Inflammatory macrophage treated with lipopolysaccharide for 1 hour (primary cell): ENCODE measurements at regions not wholly inside any gene's neighbourhood (a gene's known extent, or its start where the extent isn't known, plus 50 kb on each side); places are given as distances from the start of the nearest gene placed in this dataset.
A peak's percentile ranks its signal among the peaks of the same experiment; 100 is the strongest.

Experiments used
- DNase-seq, 2 donors: peaks; one replicate each; pipeline ENCODE4 v3.0.0-alpha.2; 2020 to 2022

DNA sequence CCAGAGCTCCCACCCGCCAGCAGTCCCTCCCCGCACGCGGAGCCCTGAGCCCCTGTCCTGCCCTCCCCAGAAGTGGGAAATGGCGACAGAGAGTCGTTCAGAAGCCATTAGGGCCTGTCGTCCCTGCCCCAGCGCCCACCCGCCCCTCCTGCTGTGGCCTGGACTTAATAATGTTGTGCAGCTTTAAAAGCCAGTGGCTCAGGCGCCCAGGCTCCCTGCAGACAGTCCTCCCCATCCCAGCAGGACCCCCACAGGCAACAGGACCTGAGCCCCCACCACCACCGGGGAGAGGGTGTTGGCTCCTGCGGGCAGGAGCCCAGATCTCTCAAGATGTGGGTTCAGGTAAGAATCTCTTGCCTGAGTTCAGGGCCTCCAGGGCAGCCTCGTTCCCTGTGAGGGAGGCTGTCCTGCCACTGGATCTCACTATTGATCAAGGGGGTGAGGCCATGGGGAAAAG is 125.3 kb upstream of the RUNX3 start:
- no peak for DNase-seq

DNA sequence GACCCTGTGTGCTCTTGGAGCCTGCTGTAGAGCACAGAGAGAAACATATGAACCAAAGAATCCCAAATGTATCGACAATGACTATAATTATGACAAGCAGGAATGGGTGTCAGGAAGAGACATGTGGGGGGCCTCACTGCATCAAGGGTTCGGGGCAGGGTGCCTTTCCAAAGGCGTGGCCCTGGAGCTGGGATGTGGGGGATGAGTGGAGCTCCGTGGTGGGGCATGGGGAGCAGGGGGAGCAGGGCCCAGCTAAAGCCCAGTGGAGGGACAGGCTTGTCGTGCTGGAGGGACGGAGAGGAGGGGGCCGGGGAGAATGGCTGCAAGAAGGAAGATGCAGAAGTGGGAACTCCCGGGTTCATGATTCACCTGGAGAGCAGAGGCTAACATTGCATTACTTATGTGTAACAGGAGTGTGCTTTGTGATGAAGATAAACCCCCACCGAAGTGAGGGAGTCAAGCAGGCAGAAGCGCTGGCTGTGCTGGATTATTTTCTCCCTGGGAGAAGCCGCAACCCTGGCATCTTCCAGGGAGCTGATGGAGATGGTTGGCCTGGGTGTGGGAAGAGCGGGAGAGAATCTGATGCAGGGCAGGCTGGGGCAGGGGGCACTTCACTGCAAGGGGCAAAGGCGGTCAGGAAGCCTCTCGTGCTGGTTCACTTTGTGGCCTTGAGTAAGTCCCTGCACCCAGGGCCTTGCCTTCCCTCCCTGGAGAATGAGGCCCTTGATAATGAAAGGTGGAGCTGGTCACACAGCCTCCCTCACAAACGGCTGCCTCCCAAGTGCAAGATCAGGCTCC is 124.6 kb upstream of the RUNX3 start:
- DNase-seq, result peak in 1 of 2 donors; percentile 16

DNA sequence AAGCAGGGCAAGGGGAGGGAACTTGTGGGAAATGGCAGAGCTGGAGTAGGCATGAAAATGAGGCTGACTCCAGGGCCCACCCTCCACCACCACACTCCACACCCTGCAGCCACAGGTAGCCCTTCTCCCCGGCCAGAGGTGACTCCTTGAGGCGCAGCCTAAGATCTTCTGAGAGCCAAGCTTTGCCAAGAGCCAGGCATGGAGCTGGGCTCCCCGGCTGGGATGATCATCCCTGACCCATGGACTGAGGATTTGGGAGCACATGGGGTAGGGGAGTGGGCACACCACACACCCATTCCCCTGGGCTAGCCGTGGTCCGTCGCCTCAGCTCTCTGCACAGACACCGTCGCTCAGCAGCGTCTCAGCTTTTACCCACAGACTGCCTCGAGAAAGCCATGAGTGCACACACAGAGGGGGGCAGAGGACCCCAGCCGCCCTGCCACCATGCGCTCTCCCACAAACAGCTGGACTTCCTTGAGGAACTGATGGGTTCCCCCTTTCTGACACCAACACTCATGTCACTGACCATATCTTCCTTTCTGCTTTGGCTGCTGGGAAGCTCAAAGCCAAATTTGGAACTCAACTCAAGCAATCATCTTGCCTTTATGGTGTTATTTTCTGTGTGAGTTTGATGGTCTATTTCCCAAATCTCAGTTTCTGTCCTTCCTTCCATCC is 123.6 kb upstream of the RUNX3 start:
- no peak for DNase-seq

DNA sequence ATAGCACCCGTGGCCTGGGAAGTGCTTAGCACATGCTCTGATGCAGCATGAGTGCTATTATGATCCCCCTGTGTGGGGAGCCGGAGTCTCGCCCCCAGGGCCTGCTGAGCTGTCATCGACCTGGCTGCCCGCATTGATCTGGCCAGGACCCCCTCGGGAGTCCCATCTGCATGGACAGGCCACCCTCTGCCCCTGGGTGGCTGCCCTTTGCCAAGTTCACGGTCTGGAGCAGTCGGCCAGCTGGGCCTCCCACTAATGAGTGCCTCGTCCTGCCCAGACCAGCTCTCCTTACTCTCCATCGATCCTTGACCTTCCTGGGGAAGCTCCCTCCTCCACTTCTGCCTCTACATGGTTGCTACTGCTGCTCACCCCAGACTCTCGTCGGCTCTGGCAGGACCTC is 121.8 kb upstream of the RUNX3 start:
- DNase-seq, result no peak

DNA sequence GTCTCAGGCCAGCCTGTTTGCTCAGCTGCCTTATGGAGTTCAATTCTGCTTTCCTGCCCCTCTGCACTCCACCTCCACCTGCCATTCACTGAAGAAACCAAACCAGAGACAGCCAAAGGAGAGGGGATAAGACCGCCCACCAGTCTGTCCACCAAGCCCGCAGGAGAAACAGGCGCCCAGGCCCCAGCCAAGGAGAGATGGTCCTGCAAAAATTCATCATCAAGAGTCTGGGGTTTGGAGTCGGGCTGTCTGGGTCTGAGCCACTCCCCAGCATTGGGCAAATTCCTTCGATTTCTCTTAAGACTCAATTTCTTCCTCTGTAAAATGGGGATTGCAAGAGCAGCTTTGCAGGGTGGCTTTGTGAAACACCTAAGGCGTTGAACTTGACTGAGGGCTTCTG is 121.4 kb upstream of the RUNX3 start:
- DNase-seq, result no peak

DNA sequence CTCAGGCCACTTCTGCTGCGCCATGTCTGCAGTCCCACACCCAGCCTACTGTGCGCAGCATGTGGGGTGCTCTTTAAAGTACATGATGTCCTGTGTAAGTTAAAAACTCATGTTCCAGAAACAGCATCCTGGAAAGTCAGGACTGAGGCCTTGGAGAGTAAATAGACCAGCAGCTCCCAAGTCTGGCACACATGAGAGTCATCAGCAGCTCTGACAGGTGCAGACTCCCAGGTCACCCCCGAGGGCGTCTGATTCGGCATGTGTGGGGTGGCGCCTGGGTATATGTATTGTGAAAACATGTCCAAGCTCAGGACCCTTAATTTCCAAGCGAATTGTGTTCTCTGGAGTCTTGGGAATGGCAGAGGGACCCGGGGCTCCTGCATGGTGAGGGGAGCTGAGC is 120.1 kb upstream of the RUNX3 start:
- DNase-seq, result no peak

DNA sequence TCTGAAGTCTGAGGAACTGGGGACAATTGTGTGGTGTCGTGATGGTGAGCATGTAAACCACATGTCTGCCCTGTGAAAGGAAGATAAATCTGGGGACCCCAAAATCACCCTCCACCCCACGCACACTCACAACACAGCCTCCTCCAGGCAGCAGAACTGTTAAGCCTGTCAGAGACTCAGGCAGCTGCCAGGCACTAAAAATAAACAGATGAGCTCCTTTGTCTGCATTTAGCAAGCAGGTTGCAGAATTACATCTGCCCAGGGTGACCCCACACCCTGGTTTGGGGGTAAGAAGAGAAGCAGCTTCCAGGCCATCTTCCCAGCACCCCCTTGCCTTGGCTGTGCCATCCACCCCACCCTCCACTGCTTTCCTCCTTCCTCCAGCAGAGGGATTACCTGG is 119.1 kb upstream of the RUNX3 start:
- no peak for DNase-seq

DNA sequence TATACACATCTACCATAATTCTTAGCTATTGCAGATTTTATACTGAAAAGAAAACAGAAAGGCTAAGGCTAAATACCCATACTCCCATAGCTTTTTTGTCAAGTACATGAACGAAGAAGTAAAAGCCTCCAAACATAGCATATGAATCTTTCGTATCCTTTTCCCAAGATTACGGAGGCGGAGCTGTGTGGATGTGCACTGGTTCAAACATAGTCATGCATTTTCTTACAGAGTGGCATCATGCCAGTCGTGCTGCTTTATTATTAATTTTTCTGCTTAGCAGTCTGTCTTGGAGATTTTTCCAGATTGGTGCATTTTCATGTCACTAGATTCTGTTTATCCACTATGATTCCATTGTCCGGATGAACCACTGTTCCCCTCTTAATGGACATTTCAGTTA is 118.7 kb upstream of the RUNX3 start:
- no peak for DNase-seq

DNA sequence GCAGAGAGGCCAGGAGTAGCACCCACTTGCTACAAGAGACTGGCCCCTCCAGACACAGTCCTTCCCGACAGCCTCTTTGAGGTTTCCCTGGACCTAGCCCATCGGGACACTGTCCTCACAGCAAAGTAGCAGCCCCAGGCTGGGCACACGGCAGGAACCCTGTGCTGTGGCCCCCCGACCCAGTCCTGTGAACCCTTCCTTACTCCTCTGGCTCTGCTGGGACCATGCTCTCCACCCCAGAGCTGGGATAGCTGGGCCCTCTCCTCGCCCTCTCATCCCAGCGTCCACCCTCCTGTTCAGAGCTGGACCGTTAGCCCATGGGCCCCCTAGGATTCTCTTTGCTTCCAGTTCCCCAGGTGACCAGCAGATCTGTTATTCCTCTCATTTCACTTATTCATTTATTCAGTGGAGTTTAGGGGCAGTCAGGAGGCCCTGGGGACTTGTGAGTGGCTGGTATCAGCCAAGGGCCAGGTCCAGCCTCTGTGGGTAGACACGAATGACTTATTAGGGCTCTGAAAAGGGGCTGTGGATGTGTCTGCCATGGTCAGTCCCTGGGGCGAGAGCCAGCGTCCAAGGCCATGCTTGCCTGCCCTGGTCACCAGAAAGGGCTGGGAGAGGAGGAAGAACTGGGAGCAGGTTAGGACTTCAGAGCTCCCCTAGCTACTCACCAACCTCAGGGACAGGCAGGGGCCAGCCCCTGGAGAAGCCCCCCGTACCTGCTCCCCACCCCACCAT is 117.6 kb upstream of the RUNX3 start:
- DNase-seq, result no peak

DNA sequence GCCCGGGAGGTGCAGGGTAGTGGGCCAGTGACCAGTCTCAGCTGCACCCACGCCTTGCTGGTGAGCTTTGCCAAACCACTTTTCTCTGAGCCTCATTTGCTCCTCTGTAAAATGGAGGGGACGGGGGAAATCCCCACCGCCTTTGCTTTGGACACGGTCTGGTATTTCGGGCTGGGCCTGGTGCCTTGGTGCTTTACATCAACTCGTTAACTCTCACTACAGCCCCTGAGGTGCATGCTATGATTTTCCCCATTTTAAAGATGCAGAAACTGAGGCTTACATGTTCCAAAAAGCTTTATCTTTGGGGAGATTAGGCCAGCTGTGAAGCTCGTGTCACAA is 116.1 kb upstream of the RUNX3 start:
- DNase-seq, result no peak

DNA sequence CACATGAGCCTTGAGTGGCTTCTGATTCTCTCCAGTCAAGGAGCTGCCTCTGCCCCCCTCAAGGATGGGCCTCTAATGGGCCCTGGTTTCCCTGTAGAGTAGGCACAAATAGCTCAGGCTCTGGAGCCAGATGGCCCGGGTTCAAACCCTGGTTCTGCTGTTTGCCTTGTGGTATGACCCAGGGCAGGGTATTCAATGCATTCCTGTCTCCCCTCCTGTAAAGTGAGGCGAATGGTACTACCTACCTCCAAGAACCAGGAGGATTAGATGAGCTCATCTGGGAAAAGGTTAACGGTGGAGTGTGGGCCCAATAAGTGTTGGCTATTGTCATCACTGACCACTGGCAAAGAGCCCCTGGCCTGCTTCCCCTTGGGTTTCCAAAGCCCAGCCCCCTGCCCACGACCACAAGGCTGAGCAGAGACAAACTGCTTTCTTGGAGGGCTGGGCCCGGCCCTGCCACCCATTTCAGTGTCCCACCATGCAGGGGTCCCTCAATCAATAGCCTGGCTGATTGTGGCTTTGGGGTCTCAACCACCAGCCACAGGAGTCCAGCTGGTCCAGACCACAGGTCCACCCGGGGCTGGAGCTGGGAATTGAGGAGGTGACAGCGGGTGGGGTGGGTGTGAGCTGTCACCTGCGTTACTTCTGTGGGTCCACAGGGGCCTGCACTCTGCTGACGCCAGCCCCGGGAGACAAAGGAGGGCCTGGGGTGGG is 115.6 kb upstream of the RUNX3 start:
- DNase-seq, result no peak

DNA sequence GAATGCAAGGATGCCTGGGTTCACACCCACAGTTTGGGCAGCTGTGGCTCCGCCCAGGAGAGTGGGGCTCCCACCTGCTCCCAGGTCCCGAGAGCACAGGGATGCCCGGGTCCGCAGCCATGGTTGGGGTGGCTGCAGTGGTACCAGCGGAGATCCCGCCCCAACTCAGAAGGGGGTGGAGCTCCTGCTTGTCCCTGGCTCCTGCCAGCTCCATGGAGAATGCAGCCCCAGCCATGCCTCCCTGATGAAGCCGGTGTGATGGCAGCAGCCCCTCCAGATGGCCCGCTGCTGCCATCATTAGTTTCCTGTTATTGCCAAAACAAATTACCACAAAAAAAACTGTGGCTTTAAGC is 113.1 kb upstream of the RUNX3 start:
- no peak for DNase-seq

DNA sequence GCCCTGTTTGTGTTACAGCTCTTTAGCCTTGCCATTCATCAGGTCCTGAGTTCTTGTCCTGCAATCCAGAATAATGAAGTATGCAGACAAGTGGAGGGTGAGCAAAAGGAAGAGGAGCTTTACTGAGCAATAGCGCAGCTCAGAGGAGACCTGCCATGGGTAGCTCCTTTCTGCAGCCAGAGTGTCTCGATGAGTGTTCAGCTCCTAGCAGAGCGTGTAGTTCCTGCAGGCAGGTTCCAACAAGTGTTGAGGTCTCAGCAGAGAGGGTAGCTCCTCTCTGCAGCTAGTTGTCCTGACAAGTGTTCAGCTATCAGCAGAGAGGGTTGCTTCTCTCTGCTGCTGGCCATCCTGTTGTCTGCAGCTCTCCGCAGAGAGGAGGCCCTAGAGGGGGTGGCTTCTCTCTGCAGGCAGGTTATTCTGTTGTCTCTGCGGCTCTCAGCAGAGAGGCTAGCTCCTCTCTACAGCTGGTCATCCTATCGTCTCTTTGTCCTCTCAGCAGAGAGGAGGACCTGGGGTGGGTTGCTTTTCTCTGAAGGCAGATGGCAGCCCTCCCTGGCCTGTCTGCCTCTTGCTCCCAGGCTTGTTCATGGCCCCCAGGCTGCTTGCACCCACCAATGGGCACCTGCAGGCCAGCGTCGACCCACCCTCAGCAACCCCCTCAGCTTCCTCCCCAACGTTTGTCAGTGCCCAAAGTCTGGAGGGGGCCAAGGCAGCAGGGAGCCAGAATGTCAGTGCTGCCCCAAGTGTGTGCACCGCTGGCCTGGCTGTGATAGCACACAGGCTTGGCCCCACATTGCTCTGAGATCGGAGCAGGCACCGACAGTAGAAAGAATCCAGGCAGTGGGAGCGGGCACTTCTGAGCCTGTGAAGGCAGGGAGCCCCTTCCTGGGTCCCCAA is 112.5 kb upstream of the RUNX3 start:
- no peak for DNase-seq

DNA sequence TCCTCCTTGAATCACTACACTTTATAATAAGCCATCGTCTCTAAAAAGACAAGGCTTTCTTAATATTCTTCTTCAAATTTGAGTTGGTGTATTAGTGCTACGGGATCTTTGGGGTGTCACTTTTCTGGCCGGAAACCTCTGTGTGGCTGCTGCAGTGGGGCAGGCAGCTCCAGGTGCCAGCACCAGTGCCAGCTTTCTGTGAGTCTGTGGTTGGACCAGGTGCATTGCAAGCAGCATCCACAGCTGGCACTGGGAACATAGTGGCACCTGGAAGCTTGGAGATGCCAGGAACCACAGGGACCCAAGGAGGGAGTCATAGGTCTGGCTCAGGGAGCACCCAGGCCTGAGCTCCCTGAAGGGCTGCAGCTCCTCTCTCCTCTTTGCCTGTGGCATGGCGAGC is 111.8 kb upstream of the RUNX3 start:
- DNase-seq, result no peak

DNA sequence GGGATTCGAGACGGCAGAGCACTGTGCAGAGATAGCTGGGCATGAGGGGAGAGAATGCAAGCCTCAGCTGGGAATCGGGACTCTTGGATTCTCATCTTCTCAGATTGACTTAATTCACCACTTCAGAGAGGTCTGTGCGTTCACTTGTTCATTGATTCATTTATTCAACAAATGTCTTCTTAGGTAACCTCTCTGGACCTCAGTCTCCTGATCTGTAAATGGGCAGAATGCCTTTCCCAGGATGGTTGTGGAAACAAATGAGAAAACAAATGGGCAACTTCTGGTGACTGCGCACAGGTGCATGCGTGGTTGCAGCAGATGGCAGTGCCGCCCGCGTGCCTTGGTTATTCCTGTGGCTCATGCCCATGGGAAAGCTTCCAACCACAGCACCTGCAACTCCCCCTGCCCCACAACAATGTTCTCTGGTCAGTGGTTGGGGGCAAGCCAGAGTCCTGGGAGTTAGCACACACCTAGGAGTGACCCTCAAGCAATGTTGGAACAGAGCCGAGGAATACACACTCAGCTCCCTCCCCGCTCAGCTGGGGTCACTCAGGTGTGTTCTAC is 110.1 kb upstream of the RUNX3 start:
- DNase-seq, result no peak

DNA sequence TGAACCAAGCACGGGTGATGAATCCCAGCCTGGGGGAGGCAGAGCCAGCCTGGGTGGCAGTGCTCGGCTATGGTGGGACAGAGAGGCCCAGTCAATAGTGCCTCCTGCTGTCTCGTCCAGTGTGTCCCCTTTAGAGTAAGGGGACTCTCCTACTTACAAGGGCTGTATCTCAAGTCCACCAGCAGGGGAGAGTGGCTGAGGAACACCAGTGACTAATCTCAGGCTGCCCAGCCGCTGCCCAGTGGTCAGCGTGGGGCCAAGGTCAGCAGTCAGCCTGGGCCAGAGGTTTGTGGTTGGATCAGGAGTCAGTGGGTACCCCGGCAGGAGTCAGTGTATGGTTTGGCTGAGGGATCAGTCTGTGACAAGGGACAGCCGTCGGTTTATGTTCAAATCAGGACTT is 109.2 kb upstream of the RUNX3 start:
- no peak for DNase-seq

DNA sequence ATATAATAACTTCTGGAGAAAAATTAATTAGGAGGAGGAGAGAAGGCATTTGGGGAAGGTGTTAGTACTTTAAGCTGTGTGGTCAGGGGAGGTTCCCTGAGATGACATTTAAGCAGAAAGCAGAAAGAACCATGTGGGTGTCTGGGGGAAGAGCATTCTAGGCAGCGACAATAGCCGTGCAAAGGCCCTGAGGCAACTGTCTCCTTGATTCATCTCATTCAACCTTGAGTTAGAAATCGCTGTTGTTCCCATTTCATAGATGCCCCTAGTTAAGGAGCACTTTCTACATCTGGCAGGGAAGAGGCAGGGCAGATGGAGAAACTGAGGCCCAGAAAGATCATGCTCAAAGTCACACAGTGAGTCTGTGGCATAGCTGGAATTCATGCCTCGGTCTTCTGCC is 108.6 kb upstream of the RUNX3 start:
- DNase-seq, result no peak

DNA sequence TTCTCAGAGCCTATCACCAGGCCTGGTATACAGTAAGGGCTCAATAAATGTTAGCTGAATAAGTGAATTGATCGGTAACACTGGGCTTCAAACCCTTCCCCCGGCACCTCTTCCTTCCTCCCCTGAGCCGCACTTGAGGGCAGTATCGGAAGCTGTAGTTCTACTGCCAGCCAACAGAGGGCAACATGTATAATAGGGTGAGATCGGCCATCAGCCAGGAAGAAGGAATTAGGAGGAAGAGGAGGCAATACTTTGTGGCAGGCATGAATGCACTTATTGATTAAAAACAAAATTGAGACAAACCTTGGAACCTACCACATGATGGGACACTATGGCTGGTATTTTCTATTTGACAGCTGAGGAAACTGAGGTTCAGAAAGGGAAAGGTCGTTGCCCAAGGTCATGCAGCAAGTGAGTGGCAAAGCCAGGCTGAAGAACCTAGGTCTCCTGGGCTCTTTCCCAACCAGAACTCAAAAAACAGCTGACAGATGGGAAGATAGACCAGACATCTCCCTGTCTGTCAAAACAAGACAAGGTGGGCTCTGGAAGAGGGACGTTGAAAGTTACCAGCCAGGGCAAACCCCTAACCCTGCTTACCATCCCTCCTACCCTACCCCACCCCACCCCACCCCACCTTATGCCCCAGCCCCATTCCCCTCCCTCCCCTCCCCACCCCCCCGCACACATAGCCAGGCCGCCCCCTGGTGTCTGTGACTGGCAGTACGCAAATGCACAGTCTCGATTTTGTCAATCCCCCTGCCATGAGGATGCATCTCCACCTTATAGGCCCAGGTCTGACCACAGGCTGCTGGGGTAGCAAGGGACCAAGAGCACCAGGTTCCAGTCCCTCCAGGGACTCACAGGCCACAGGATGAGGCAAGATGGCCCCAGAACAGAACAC is 107.3 kb upstream of the RUNX3 start:
- DNase-seq, result peak; percentile 59 to 75

DNA sequence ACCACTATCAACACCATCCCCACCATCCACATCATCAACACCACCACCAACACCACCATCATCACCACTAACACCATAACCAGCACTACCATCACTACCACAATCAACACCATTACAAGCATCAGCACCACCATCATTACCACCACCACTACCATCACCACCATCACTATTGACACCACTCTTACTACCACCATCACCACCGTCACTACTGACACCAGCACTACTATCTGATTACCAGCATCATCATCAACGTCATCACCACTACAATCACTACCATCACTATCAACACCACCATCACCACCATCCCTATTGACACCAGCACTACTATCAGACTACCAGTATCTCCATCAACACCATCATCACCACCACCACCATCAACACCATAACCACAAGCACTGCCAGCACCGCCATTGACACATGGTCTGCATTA is 106.1 kb upstream of the RUNX3 start:
- DNase-seq, result no peak

DNA sequence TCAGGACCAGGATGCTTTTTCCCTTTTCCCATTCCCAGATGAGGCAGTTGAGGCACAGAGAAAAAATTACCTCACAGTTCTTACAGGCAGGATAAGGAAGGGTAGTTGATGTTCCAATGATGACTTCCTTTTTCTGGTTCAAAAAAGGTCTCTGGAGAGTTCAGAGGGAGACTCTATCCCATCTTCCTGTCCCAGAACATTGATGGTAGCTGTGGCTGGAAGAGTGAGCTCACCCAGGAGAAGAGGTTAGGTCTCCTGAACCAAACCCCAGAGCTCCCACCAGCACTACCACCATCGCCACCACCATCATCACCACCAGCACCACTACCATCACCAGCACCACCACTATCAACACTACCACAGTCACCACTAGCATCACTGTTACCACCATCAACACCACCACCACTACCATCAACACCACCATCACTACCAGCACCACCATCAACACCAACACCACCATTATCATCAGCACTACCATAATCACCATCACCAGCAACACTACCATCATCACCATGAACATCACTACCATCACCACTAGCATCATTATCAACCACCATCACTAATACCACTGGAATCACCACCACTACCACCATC is 105.5 kb upstream of the RUNX3 start:
- no peak for DNase-seq
